Left lobe of liver (tissue), 2 donors: ENCODE measurements at regions not wholly inside any gene's neighbourhood (a gene's known extent, or its start where the extent isn't known, plus 50 kb on each side); places are given as distances from the start of the nearest gene placed in this dataset.

ENCODE experiments used
- ATAC-seq: fragments of 200-7000 bp; cut with Tn5 transposase; one replicate; pipeline ENCODE4 v1.9.1; 2020; ENCODE audit warnings: mild to moderate bottlenecking, moderate library complexity
- DNase-seq: peaks from one replicate; pipeline ENCODE4 v3.0.0-alpha.2; 2020; ENCODE audit warnings: low spot score
- donor health status: DM: no; HTN: no; CAD: no; lungs with moderate emphysema.
- donor health status: DM: no; HTN: yes; CAD: no.

DNA sequence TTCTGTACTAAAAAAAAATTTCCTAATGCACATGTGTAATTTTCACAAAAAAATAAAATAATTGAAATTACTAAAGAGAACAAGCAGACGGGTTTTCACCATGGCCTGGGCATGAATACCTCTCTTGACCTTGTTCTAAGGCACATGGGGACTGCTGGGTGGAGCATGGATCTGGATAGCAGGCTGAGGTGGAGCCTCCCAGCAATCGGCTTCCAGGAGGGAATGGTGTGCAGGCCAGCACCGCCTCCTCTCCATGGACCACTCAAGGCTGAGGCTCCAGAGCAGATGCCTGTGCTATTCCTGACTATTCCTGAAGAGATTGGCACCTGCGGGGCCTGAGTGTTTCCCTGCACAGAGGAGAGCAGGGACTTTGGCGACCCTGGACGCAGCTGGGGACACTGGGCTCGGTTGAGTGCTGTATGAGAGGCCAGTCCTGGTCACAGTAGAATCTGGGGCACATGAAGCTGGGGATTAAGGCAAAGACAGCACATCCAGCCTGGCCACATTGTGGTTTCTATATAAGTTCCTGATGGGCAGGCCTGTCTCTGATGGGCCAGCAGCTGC, 963.6 kb downstream of the BRD1 start:
- no peak for ATAC-seq
- DNase-seq: no peak

DNA sequence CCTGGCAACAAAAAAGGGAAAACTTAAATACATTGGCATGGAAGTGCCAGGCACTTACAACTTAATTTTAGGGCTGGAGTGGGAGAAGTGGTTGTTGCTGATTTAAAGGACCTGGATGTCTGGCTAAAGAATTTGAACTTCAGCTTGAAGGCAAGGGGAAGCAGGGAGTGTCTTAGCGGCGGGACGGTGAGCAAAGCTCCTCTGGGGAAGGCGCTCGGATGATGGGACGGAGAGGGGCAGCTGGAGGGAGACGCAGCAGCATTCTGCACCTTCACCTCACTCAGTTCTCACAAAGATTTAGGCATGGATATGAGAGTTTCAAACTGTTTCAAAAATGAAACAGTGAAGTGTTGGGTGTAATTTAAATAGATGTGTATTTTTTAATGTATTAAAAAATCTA, 967.1 kb downstream of the BRD1 start:
- ATAC-seq: no peak
- no peak for DNase-seq

DNA sequence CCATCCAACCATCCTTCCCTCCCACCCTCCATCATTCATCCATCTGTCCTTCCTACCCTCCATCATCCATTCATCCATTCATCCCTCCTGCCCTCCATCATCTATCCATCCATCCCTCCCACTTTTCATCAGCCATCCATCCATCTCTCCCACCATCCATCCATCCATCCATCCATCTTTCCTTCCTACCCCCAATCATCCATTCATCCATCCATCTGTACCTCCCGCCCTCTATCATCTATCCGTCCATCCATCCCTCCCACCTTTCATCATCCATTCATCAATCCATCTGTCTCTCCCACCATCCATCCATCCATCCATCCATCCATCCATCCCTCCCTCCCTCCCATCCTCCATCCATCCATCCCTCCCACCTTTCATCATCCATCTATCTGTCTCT, 968.8 kb downstream of the BRD1 start:
- no peak for DNase-seq
- ATAC-seq: no peak

DNA sequence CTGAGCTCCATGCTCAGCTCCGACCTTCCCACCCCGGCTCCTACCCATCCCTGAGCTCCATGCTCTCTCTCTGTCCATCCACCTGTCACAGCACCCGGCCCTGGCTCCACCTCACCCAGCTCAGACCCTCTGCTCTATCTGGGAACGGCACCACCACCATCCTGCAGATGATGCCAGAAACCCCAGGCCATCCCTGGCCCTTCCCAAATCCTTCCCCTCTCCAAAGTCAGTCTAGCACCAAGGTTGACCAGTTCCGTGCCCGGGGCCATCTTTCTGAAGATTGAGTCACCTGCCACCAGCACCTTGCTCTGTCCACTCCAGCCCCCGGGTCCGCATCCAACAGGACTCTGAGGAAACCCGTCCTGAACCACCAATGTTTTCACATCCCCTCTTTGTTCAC, 969.6 kb downstream of the BRD1 start:
- DNase-seq: peak; percentile 23

DNA sequence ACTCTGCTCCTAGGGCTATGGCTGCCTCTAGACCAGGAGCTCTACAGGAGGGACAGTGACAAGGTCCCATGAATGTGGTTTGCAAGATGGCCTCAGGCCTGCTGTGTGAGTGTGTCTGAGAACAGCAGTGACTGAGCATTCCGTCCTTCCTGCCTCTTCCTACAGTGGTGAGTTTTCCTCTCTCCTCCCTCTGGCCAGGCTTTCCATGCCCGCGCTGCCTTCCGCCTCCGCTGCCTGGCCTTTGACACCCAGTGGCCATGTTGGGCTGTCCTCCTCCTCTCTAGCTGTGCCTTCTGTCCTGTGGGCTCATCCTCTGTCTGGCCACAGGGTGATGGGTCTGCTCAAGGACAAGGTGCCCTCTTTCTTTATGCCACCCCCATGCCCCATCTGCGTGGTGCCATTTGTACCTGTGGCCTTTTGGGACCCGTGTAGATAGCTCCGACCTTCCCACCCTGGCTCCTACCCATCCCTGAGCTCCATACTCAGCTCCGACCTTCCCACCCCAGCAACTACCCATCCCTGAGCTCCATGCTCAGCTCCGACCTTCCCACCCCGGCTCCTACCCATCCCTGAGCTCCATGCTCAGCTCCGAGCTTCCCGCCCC, 970.4 kb downstream of the BRD1 start:
- DNase-seq: peak; percentile 12

More for the DNA sequence above, 969.6 kb downstream of the BRD1 start:
- no peak for ATAC-seq

DNA sequence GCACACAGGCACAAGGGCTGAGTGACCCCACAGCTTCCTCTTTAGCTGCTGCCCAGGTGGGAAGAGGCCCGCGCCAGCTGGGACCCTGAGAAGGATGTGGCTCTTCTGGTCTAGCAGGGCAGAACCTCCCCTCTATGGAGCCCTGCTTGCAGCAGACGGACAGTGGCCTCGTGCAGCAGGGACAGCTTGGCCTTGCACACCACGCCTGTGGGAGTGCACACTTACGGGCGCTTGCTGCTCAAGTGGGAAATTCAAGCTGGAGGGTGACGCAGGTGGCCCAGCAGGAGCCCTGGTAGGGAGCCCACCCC, 971.4 kb downstream of the BRD1 start:
- ATAC-seq (no peak), DNase-seq (no peak)

More for the DNA sequence above, 970.4 kb downstream of the BRD1 start:
- no peak for ATAC-seq

DNA sequence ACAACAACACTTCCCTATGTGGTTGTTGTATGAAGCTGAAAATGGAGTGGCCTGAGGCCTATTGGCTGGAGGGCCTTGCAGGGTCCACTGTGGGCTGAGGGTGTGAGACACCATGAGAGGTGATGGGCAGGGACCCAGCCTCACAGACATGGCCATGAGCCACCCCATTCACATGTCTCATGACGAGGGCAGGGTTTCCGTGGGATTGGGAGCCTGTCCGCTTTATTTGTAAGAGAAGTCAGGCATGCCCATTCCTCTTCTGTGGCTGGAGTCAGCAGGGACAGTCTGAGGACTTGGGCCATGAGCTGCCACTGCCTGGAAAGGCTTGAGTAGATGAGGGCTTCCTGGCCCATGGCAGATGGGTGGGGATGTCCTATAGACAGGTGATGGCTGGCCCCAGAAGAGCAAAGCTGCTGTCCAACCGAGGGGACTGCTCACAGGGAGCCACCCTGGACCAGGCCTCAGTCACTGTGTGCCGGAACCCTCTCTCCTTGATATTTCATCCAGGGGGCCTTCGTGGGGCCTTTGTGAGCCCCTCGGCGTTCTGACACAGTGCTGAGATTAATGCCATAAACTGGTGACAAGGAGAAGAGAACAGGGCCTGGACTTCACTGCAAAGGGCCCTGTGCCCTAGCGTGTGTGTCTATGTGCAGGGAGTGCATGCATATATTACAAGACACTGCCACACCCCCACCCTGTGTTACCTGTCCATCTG, 971.9 kb downstream of the BRD1 start:
- ATAC-seq (no peak), DNase-seq (no peak)

DNA sequence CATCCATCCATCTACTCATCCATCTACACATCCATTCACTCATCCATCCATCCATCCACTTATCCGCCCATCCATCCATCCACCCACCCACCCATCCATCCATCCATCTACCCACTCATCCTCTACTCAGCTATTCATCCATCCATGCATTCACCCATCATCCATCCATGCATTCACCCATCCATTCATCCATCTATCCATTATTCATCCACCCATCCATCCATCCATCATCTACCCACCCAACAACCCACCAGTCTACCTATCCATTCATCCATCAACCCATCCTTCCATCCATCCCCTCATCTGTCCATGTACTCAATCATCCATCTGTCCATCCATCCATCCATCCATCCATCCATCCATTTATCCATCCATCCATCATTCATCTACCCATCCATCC, 972.7 kb downstream of the BRD1 start:
- DNase-seq (no peak), ATAC-seq (no peak)

DNA sequence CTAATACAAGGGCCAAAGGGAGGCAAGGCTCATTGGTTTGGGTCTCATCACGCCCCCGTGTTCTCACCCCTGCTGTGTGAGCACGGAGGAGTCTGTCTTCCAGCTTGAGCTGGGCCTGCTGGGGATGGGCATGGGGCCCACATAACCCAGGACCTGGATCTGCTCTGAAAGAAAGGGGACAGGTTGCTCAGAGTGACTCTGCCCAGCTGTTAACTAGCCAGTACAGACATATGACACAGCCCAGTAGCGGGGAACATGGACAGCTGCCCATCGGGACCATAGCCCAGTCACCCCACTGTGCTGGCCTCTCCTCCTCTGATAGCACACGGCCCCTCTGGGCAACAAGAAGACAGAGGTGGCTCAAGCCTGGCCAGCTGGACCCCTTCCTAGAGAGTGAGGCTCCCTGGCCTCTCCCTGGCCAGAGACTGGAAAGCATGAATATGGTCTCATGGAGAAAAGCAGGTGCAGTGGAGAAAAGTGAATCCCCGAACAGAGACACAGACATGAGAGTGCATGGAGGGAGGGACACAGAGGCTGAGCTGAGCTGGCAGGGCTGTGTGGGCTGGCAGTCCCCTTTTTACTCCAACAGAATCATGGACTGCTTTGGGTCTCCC, 973.9 kb downstream of the BRD1 start:
- ATAC-seq (no peak), DNase-seq (no peak)

DNA sequence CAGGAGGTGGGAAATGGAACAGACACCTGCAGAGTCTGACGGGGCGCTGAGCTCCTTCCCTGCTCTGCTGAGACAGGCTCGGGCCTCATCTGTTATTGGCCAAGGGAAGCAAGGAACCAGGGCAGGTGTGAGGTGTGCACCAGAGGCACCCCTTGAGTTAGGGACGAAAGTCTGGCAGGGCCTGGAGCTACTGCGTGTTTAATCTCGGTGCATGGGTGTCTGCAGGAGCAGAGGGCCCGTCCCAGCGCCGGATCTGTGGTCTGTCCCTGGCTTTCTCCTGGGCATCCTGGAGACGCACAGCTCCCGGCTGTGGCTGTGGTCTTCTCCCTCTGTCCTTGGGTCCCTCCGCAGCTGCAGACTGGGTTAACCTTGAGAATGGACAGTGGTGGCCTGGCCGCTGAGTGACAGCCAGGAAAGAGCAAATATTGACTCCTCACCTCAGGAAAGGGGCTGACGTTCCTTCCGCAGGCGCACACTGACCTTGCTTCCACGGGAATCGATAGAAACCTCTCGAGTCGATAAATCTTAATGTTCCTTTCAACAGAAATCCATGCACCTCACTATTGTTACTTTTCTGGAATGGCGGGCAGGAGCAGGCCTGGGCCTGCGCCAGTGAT, 975.6 kb downstream of the BRD1 start:
- ATAC-seq: no peak
- no peak for DNase-seq

DNA sequence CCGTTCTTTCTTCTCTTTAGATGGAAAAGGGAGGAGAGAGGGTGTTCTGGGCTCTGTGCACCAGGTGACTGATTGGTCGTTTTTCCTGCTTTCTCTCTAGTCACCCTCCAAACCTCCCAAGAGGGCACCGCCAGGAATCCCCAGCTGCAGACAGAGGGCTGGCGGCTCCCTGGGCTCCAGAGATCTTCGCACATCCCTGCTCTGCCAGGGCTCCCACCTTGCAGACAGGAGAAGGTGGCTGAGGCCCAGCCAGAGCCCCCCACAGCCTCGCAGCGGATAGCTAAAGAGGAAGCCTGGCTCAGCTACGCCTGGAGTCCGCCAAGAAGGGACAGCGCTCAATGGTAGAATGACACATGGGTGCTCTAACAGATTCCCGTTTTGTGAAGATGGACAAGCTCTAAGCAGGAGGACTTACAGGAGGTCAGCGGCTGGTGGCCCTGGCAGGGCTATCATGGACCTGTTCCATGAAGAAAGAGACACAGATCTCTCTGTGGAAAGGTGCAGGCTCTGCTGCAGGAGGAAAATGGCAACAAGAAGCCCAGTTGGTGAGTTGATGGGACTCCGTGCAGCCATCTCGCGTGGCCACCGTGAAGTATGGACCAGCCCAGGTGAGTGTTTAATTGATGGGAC, 976.9 kb downstream of the BRD1 start:
- no peak for ATAC-seq
- DNase-seq: no peak

DNA sequence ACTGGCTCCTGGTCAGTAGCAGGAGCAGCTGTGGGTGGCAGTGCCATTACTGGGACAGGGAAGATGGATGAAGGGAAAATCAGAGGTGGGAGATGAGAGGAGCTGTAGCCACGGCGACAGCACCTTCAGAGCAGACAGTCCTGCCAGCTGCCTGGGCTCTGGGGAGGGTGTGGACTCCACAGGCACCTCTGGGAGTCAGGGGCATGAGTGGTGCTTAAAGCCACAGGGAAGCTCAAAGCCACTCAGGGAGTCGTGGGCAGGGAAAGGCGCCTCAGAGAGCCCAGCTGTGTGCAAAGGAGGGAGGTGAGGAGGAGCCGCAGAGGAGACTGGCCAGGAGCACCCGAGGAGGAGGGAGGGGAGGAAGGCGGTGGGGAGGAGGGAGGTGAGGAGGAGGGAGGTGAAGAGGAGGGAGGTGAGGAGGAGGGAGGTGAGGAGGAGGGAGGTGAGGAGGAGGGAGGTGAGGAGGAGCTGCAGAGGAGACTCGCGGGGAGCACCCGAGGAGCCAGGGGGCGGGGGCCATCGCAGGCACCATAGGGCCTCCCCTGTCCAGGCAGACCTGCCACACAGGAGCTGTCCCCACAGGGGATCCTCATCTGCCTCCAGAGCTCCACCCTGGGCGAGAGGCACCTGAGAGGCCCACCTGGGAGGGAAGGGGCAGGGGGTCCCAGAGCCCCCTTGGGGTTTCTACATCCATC, 977.6 kb downstream of the BRD1 start:
- ATAC-seq: no peak
- no peak for DNase-seq

DNA sequence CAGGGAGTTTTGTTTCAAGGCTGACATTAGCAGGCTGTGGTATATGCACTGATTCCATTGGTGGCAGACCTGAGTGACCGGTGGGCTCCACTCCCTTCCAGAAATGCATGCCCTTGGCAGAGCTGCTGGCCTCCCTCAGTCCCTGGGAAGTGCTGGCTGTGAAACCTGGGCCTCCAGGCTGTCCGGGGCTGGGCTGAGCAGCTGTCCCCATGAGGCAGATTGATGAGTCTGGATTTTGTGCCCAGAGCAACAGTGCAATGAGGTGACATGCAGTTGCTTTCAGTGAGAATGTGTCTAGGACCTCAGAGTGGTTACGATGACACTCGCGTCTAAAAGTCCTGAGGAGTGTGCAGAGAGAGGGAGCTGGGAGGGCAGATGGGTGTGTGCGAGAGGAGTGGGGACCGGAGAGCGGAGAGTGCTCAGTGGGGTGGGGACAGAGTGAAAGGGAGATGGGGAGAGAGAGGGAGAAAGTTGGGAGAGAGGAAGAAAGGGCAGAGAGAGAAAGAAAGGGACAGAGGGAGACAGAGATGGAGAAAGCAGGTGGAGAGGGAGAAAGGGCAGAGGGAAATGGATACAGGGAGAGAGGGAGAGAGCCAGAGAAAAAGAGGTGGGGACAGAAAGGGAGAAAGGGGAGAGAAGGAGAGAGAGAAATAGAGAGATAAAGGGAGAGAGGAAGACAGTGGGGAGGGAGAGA, 978.3 kb downstream of the BRD1 start:
- ATAC-seq (no peak), DNase-seq (no peak)

DNA sequence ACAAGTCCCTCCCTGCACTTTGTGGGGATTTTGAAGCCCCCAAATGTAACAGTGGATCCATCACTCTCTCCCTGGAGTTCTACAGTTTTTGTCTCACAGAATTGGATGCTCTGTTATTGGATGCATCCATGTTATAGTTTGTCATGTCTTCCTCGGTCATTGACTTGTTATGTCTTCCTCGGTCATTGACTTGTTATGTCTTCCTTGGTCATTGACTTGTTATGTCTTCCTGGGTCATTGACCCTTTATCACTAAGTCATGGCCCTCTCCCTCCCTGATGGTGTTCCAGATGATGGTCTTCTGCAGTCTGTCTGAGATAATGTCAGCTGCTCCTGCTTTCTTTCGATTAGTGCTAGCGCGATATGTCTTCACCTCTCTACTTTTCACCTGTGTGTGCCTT, 981.5 kb downstream of the BRD1 start:
- ATAC-seq (no peak), DNase-seq (no peak)

DNA sequence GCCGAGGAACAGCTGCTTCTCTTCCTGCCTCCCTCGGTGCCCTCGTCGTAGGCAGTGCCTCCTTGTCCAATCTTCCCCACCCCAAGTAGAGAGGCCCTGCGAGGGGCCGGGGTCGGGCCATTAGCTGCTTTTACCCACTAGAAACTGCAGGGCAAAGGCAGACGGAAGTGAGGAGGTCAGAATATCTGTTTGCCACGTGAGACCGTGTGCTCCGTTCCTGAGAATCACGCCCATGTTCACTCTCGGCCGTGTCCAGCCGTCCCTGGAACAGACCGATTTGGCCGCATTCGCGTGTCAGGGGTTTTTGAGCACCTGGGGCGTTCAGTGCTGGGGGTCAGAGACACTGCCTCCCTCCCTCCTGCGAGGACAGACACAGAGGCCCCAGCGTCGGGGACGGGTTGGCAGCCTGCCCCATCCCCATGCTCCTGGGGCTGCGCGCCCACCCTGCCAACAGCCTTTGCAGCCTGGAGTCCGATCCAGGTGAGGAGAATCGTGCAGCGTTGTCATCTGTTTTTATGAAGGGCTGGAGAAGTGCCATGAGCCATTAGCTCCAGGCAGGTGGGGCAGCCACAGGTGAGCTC, 982.2 kb downstream of the BRD1 start:
- ATAC-seq: no peak
- DNase-seq: no peak

DNA sequence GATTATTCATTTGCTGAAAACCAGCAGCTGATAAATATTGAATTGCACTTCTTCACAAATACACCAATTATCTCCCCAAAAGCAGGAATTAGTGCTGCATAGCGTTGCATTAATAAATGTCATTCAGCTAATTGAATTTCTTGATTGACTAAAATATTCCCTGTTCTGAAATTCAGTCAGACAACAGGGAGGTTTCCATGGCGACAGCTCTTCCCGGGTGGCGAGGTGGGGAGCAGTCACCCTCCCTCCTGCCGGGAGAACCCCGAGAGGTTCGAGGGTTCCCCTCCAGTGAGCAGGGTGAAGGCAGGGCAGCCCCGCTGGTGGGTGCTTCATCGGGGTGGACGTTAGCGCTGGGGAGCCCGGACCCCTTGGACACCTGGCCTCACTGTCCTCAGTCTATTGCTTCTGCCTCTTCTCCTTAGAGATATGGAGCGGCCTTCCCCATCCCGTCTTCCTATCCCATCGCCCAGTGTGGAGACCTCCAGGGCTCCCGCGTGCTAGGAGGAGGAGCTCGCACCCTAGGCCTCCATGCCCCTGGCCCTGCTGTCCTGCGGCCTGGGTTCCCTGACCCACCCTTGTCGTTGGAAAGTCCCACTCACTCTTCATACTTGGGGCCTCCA, 983.5 kb downstream of the BRD1 start:
- no peak for DNase-seq
- no peak for ATAC-seq

DNA sequence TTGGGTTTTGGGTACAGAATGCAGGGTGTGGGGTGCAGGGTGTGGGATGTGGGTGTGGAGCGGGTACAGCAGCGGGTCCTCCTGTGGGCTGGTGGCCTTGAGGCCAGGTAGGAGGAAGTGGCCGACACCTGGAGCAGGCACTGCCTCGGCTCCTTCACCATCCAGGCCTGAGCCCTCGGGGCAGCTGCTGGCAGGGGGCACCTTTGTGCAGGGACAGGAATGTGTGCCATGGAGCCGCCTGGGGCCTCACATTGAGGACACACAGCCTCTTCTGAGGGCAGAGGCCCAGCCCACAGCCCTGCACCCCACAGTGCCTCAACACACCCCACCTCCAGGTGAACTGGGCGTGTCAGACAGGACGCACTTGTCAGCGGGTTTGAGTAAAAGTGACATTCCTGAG, 984.0 kb downstream of the BRD1 start:
- DNase-seq: no peak
- ATAC-seq: no peak

DNA sequence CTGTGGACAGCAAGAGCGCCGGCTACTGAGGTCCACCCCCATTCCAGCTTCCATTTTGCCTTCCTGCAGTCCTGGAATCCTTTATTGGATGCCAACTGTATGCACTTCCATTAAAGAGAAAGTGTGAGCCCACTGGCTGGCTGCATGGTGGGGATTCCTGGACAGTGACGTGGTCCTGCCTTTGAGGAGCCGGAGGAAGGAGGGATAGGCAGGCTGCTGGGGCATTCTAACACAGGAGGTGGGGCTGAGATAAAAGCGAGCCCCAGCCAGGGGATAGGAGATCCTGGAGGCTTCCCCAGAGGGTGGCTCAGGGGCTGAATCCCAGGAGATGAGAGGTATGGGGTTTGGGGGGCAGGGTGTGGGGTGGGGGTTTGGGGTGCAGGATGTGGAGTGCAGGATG, 984.7 kb downstream of the BRD1 start:
- no peak for ATAC-seq

DNA sequence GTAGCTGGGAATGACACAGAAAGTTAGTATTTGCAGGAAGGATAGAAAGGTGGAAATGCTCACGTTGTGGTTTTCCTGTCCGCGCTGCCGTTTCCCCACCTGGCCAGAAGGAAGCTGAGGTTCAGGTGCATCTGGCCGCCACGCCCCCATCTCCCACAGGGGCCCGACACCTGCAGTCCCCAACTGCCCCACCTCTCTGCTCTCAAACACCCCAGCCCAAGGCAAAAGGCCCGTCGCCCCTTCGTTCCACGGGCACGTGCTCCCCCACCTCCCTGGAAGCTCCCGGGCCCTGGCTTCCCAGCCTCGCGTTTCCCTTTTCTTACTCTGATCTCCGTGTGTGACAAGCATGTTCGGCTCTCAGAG, 985.1 kb downstream of the BRD1 start:
- no peak for ATAC-seq
- DNase-seq: no peak

More for the DNA sequence above, 984.7 kb downstream of the BRD1 start:
- DNase-seq: no peak
